Omental fat pad (tissue), 3 donors: ENCODE measurements at regions not wholly inside any gene's neighbourhood (a gene's known extent, or its start where the extent isn't known, plus 50 kb on each side); places are given as distances from the start of the nearest gene placed in this dataset.

Source experiments
- ATAC-seq: fragments of 150-250 bp; one replicate; pipeline ENCODE4 v1.9.1; 2016; ENCODE audit warnings: mild to moderate bottlenecking, moderate library complexity; ENCODE audit not compliant: low FRiP score
- DNase-seq: peaks from one replicate; pipeline ENCODE4 v3.0.0-alpha.2; 2019; ENCODE audit warnings: low spot score
- CTCF ChIP-seq, 3 donors: fragments of 450-650 bp; IDR thresholded peaks; one replicate each; pipeline ENCODE4 v1.5.1; 2016 to 2017; ENCODE audit warnings: antibody characterized with exemption in 3 of 3, mild to moderate bottlenecking in 3 of 3, moderate library complexity in 2 of 3

DNA sequence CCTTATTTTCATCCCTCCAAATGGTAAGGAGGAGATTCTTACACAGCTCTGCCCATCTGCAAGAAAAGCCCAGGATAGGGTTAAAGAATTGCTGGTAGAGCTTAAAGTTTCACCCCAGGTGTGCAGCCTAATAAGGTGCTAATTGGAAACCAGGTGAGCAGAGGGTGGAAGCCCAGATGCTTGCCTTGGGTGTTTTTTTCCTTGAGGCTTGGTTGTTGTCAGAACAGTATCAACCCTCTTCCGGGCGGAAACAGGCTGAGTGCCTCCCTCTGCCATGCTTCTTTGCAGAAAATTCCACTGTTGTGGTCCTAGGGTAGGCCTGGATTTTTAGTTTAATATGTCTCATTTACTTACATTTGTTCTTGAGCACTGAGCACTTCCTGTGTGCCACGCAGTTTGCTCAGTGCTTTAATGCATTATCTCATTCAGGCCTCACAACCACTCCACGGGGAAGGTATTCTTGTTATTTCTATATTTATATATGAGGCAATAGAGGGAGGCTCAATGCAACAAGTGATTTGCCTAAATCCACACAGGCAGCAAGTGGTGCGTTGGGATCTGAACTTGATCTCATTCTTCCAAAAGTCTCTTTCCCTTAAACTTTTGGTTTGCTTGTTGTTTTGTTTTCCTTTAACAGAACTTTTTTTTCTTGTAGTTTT is 115.0 kb upstream of the LRIG1 start:
- no peak for ATAC-seq
- no peak for DNase-seq
- TF ChIP-seq CTCF (IDR thresholded peaks at IDR 0.05), result no peak

DNA sequence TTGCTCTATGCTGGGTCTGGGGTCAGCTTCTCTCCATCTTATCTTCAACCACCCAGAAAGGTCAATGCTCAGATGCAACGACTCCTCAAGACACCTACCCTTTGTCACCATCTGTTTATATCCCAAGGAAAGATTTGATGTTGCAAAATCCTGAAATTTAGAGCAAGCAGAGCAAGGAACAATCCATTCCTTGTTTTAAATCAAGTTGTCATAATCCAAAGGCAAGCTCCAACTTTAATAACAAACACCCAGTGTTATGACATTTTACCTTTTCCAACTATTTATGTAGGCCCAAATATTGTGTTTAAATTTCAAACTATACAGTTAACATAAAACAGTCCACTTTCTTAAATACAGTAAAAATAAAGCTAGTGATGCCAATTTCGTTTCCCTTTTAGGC is 116.5 kb upstream of the LRIG1 start:
- DNase-seq (no peak), ATAC-seq (no peak)
- TF ChIP-seq CTCF (IDR thresholded peaks at IDR 0.05), result no peak

GRCh38 chr3:66618066-66618465 is 117.2 kb upstream of the LRIG1 start:
- DNase-seq, result no peak
- no peak for ATAC-seq
- no peak for TF ChIP-seq CTCF (IDR thresholded peaks at IDR 0.05)

GRCh38 chr3:66620296-66620695 is 119.5 kb upstream of the LRIG1 start:
- TF ChIP-seq CTCF (IDR thresholded peaks at IDR 0.05), result no peak
- DNase-seq, result no peak
- ATAC-seq, result no peak

- DNase-seq (no peak), ATAC-seq (no peak)
- TF ChIP-seq CTCF (IDR thresholded peaks at IDR 0.05), result no peak
Measured at GRCh38 chr3:66622756-66623457, 122.1 kb upstream of the LRIG1 start.

- no peak for DNase-seq
- no peak for ATAC-seq
- no peak for TF ChIP-seq CTCF (IDR thresholded peaks at IDR 0.05)
Measured at GRCh38 chr3:66625505-66626216, 124.8 kb upstream of the LRIG1 start.
